Fibroblast of peridontal ligament (primary cell): ENCODE measurements at regions not wholly inside any gene's neighbourhood (a gene's known extent, or its start where the extent isn't known, plus 50 kb on each side); places are given as distances from the start of the nearest gene placed in this dataset.
A peak's percentile ranks its signal among the peaks of the same experiment; 100 is the strongest.

Experiments
- DNase-seq: peaks from one replicate; pipeline ENCODE4 v3.0.0-alpha.2; 2010; ENCODE audit errors: extremely low read depth

DNA sequence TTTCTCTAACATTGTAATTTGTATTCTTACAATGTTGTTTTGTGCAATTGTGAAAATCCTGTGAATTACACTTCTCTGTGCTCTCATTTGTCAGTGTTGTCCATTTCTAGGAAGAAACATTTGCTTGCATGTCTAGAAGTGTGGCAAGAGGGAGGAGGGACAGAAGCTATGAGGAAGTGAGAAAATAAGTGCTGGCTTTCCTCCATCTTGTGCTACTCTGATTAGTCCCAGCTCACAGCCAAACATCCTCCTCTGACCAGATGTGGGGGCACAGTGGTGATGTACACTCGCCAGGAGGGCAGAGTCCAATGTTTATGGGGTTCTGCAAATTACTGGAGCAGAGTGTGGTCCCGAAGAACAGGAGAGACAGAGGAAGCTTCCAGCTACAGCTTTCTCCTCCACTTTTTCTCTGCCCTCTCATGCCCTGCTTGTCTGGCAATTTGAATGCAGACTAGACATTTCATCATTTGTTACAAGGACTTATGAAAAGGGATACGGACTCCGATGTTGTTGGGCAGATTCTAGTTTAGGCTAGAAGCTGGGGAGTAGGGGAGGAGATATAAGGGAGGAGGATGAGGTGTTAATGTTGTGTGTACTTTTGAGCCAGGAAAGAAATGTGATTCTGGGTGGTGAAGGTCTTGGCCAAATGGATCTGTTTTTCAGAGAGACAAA, 131.0 kb upstream of the C1GALT1 start:
- peak; percentile 1 for DNase-seq

DNA sequence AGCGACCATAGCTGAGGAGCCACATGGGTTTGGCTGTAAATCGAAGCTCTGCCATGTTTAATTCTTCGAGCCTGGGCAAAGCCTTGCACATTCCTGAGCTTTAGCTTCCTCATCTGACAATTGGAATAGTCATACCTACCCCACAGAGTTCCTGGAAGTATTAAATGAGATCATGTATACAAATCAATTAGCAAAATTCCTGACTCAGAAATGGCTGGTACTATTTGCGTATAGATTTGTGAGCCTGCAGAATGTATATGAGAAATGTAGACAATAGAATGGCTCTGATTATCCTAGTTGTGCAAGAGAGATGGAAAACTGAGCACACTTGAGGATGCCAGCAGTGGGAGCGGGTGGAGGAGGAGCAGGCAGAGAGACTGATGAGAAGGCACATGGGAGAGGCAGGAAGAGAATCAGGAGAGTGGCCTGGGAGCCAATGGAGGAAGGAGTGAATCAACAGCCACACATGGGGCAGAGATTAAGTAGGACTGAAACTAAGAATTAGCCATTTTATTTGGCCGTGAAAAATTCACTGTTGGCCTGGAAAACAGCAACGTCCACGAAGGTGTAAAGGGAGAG, 128.0 kb upstream of the C1GALT1 start:
- no peak for DNase-seq

DNA sequence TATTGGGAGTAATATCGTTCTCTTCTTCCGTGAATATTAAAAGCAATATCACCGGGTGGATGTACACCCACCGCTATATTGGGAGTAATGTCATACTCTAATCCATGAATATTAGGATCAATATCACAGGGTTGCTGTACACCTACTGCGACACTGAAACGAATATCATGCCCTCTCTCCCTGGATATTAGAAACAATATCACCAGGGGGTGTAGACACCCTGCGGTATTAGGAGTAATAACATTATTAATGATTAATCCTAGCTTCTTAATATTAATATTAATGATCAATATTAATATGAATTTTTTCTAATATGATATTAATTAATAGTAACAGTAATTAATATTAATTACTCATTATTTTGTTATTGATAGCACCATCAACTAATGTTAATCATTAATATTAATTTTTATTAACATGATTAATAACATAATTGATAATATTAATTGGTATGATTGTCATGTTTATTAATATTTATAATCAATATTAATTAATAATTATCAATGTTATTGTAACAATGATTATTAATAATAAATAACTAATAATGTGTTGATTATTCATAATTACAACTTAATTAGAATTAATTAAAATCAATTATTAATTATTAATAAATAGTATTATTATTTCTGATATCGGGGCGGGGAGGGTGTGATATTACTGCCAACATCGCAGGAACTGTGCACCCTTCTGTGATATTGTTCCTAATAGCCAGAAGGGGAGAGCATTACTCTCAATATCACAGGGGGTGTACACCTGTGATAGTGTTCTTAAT, 121.3 kb upstream of the C1GALT1 start:
- DNase-seq: no peak

DNA sequence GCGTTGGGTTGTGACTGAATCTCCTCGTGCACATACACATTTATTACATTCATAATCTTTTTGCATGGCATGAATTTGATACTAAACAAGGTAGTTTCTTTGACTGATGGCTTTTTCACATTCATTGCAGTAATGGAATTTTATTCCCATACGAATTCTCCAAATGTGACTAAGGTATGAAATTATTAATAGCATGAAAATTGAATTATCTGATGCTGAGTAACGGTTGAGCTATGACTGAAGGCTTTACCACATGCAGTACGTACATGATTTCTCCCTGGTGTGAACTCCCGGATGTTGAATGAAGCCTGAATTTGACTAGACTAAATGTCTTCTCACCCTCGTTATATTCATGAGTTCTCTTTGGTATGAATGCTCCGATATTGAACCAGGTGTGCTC, 104.4 kb upstream of the C1GALT1 start:
- DNase-seq: no peak

DNA sequence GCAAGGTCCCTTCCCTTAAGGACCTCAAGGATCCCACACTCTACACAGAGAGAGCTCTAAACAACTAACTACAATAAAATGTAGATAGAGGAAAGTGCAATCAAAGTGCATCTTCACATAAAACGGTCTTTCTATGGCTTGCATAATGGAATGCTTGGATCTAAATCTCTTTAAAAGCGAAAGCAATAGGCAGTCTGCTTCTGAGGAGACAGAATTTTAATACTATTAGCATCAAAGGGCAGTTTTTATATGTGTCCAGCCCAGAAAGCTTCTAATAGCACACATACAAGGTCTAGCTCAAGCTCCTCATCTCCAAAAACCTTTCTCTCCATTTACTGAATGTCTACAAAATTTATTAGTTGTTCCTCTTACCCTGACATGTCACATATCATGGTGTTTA, 101.5 kb upstream of the C1GALT1 start:
- DNase-seq: no peak

DNA sequence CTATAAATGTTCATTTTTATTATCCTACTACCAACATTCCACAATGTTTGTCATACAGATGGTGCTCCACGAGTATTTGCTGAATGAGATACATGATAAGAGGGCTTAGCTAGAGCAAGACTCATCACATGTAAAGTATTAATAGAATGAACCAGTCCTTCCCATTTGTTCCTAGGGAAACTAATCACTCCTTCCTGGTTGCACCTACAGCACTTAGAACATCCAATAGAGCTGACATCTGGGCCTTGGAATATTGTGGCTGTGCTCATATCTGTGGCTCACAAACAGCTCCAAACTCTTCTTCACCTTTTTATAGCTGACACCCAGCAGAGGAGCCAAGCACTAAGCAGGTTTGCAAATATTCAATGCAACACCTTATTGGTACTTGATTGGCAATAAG, 91.9 kb upstream of the C1GALT1 start:
- DNase-seq: no peak

DNA sequence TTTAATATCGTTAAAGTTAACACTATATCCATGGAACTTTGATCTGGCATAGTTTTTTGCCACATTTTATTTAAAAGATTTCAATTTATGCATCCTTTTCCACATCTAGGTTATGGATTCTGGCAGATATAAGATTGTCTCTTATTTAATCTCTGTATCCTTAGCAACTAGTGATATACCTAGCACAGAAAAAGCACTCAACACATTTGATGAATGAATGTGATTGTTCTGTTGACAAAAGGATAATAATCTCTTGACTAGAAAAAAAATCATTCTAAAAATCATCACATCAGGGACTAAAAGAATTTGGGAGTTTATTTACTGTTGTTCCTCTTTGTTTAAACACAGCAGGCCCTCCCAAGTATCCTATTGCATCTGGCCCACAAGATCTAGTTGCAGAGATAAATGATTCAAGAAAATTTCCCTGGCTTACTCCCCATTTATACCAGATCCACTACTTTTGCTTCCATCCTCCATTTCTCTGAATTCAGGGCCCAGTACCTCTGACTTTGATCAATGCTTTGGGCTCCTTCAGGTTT, 84.0 kb upstream of the C1GALT1 start:
- DNase-seq: no peak

DNA sequence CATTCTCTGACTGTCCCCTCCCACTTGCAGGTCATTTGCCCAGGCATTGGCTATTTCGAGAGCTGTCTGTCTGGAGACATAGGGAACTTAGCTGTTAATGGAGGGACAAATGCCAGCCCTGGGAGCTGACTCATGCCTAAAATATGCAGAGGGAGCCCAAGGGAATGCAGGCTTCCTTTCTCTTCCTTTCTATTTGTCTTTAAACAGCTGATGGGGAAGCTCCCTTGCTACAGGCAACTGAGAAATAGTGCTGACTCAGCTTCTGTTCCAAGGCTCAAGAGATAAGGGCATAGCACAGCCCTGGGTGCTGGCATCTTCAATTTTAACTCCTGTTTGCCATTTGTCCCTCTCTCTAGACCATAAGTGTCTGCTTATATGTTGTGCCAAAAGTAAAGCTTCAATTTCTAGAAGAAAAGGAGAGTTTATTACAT, 82.7 kb upstream of the C1GALT1 start:
- DNase-seq: peak; percentile 93

DNA sequence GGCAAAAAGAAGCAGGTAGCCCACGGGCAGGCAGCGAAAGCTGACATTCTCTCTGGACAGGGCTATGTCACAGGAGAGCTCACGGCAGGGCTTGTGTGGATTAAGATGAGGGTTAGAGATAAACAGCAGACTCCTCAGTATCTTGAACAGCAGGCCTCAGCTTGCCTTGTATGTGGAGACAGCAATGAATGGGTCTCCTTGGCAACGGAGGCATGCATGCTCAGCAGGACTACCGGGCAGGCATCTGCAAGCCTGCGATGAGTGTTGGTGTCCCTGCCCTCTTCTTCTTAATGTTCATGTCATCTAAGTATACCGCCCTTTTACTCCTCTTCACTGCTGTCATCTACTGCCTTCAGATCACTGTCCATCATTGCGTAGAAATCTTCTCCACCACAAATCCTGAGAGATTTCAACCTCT, 81.9 kb upstream of the C1GALT1 start:
- no peak for DNase-seq

DNA sequence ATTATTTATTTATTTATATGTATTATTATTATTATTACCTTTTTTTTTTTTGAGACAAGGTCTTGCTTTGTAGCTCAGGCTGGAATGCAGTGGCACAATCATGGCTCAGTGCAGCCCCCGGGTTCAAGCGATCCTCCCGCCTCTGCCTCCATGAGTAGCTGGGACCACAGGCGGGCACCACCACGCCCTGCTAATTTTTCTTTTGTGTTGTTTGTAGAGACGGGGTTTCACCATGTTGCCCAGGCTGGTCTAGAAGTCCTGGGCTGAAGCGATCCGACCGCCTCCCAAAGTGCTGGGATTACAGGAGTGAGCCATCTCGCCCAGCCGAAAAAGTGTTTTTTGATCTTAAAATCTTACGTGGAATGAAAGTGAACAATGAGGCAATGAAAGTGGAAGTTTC, 79.4 kb upstream of the C1GALT1 start:
- no peak for DNase-seq

DNA sequence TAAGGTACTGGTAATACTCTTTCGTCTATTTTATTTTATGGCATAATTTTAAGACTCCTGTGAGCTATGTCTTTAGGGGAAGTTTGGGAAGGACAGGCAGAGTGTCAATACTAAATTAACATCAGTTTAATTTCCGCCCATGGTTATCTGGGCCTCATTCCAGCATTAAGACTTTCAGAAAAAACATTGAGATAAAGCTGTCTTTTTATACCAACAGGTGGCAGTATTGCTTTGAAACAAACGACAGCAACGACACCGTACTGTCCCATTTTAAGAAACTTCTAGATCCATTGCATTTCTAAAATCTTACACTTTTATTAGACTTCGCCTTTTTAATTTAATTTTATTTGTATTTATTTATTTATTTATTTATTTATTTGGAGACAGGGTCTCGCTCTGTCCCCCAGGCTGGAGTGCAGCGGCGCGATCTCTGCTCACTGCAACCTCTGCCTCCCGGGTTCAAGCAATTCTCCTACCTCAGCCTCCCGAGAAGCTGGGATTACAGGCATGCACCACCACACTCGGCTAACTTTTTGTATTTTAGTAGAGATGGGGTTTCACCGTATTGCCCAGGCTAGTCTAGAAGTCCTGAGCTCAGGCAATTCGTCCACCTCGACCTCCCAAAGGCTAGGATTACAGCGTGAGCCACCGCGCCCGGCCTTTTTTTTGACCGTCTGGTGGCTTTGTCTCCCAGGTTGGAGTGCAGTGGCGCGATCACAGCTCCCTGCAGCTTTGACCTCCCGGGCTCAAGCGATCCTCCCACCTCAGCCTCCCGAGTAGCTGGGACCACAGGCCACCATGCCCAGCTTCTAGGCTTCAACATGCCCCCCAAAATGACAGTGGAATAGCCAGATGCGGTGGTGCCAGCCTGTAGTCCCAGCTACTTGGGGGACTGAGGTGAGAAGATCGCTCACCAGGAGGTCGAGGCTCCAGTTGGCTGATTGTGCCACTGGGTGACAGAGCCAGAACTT, 78.7 kb upstream of the C1GALT1 start:
- peak; percentile 93 for DNase-seq

DNA sequence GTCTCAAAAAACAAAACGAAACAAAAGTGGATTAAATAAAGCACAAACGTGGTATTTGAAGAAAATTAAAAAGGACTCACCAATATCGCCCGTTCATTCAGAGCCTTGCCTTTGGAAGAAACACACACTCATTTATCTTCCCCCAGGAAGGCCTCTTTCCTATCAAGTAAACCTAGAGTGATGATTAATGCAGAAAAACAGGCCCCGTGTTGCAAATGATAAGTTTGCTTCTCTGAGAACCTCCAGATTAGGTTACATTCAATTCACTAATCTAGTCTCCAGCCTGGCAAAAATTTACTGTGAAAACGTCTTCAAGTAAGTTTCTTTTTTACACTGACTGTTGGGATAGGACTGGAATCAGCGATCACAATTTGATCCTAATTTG, 78.0 kb upstream of the C1GALT1 start:
- DNase-seq: no peak

DNA sequence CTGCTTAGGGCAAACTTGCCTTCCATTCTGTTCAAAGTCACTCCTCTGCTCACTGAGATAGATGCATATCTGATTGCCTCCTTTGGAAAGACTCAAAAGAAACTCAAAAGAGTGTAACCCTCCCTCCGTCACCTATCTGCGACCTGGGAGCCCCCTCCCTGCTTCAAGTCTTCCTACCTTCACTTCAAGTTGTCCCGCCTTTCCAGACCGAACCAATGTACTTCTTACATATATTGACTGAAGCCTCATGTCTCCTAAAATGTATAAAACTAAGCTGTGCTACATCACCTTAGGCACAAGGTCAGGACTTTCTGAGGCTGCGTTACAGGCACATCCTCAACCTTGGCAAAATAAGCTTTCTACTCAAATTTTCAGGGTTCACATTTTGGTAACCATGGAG, 77.4 kb upstream of the C1GALT1 start:
- no peak for DNase-seq

DNA sequence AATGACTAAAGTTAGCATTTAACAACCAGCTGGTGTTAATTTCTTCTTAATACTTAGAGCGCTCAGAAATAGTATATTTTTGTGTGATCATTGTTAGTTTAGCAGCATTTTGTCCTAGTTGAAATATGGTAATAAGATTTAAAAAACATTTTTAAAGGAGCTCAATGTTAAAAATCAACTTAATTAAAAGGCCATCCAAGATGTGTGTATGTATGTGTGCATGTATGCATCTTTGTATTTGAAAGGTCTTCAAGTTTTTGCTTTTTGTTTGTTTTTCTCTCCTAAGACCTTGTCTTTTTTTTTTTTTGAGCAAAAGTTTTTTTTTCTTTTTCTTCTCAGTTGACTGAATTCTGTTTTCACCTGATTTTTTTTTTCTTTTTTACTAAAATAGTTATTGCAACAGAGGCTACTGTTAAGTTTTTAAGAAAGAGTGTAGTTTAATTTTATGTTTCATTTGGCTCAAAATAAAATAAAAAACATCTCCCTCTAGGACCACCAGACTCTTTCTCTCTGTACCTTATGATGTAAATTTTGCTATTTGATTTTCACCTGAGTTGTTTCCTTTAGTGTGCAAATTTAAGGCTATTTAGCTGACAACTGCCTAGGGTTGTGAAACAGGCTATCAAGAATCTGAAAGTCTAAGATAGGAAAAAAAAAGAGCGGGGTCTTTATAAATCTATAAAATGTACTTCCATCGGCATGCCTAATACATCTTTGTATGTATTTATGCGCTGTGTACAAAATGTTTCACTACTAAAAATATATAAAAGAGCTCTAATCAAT, 76.4 kb upstream of the C1GALT1 start:
- no peak for DNase-seq

DNA sequence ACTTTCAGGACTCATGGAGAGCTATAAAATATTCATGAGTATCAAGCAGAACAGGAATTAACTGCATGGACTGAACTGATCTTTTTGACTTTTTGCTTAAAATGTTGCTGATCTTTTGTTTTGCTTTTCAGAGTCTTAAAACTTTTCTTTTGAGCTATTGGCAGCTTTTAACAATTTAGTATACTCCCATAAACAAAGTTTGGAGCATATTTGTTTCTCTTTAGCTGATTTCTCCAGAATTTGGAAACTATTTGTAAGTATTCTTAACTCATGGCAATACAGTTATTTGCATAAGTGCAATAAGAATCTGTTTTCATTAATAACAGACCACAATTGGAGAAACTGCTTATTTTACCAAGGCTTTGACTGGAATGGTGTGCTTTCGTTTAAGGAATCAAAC, 73.4 kb upstream of the C1GALT1 start:
- DNase-seq: no peak

DNA sequence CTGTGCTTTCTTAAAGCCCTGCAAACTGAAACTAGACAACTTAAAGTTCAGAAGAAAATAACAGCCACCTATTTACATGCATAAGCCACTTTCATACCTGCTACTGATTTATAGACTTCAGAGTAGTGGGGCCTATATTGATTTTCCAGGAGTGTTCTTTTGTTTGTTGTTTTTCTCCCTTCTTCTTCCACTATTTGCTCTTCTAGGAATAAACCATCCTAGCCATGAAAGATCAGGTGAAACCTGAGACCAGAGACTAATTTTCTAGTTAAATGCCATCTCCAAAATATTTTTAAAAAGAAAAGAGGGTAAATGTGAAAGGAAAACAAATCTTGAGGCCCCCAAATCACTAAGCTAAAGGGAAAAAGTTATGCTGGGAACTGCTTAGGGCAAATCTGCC, 72.4 kb upstream of the C1GALT1 start:
- no peak for DNase-seq

DNA sequence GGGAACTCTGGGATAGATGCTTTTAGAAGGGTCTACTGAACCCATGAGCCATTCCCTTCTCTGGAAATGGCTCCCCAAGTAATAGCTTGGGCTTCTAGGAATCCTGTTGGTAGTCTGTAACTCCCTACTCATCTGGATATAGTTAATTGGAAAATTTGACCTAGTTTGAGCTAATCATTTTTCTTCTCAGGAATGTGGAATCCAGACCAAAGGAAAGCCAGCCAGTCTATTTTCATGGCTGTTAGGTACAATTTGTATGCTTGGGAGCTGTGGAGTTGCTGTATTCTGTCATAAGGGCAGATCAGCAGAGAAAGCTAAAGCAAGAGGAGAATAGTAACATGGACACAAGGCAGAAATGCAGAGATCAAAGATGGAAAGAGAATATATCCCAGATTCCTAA, 71.6 kb upstream of the C1GALT1 start:
- peak; percentile 54 for DNase-seq

DNA sequence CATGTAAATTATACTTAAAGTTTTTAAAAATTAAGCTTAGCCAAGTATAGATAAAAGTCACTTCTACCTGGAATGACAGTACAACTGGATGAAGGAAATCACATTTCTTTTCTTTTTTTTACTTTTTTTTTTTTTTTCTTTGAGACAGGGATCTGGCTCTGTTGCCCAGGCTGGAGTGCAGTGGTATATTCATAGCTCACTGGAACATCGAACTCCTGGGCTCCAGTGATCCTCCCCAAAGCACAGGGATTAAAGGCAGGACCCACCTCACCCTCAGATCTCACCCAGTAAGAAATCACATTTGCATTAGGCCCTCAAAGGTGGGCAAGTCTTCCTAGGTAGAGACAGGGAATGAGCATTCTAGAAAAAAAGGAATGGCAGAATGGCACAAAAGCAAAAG, 69.5 kb upstream of the C1GALT1 start:
- DNase-seq: no peak

DNA sequence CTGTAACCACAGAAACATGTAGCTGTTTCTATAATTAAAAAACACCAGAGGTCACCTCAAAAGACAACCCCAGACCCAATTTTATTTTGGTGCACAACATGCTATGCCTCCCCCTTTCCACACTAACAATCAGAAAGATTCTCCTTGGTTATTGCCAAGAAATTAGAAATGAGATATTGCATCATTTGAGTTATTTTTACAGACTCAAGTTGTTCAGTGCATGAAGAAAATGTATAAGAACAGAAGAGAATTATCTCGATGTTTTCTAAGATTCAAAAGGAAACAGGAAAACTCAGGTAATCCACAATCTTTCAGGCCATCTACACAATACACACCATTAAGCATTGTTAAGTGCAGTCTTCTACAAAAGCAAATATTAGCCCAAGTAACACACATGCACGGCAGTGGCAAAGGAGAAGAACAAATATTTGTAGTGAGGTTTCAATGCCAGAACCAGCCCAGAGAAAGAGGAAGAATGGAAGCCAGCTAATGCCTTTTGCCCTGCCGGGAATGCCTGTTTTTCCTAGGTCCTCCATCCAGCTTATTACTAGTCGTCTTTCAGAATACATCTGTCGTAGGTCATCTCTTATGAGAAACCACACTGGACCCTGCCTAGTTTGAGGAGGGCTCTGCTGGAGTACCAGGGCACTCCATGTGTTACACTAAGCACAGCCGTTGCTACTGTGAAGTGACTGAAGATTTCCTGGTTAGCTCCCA, 67.6 kb upstream of the C1GALT1 start:
- DNase-seq: no peak

DNA sequence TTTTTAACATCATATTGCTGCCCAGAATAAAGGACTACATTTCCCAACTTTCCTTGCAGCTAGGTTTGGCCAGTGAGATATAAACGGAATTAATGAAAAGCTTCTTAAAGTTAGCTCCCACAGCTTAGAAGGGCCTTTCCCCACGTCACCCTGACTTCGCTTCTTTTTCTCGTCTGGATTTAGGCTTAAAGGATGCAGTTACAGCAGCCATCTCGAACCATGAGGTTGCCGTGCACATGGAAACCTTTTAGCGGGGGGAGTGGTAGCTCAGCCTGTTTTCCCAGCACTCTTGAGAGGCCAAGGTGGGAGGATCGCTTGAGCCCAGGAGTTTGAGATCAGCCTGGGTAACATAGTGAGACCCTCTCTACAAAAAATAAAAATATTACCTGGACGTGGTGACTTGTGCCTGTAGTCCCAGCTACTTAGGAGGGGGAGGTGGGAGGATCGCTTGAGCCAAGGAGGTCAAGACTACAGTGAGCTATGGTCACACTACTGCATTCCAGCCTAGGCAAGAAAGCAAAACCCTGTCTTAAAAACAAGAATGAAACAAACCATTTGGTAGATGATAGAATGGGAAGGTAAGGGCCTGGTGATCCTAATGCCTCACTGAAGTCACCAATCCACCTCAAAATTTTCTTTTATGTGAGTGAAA, 64.3 kb upstream of the C1GALT1 start:
- no peak for DNase-seq
